ENCODE measurements at regions not wholly inside any gene's neighbourhood (a gene's known extent, or its start where the extent isn't known, plus 50 kb on each side); places are given as distances from the start of the nearest gene placed in this dataset.

DNA sequence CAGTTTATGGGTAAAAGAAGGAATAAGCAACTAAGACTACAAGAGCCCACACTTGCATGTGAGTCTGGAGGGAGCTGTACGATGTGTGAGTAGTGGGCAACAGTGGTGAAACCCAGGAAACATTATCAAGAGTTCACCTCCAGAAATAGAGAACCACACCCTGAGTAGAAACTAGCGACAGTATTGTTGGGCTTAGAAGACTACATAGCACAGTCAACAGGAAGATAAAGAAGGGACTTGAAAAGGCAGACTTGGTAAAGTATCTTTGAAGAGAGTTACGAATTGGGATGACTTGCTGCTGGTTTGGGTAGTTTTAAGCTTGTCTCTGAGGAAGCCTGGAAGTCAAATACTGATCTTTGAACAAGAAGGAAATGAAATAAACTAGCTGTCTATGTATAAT lies 223.2 kb upstream of the GNAI1 start:
- Histone ChIP-seq H3K27me3 (ENCODE audit: control insufficient read depth in 1 of 2, insufficient read depth in 2 of 2, low read length in 2 of 2) (no peaks in the 10 kb centered on the region), H3K9me3 (ENCODE audit: control insufficient read depth in 2 of 2, insufficient read depth in 1 of 2, low read depth in 1 of 2, low read length in 1 of 2) (peaks cover 0 to 7% of the 10 kb centered on the region in 2 donors), H3K4me1 (ENCODE audit: control insufficient read depth in 2 of 2, insufficient read depth in 2 of 2, low read length in 1 of 2) (no peaks in the 10 kb centered on the region), H3K4me3 (ENCODE audit: low read depth in 1 of 2, low read length in 2 of 2) (no peak overlapping the region), H3K36me3 (ENCODE audit: control insufficient read depth in 2 of 2, insufficient read depth in 2 of 2, low read length in 1 of 2) (no peaks in the 10 kb centered on the region), H3K27ac (ENCODE audit: low read depth in 2 of 2, low read length in 1 of 2) (no peak overlapping the region)
- 59 to 73% methylated on average over 3 of the region's 3 CpGs for WGBS, 2 donors

DNA sequence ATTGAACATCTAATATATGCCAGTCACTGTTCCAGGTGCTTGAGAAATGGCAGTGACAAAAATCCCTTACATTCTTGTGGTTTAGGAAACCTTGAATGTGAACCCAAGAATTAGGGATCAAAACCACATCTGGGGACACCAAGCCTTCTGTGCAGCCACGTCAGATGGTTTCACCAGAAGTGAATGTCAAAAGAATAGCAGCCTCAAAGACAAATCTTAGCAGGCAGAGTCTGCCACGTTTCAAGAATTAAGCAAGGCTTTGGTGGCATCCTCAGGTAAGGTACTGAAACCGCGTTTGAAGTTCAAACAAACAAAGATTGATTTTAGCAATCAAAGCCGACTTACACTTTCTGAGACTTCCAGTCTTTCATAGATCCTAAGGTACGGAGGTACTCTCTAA lies 225.5 kb upstream of the GNAI1 start:
- Histone ChIP-seq H3K4me3 (ENCODE audit: low read depth in 1 of 2, low read length in 2 of 2) (no peak overlapping the region), H3K36me3 (ENCODE audit: control insufficient read depth in 2 of 2, insufficient read depth in 2 of 2, low read length in 1 of 2) (no peaks in the 10 kb centered on the region), H3K27me3 (ENCODE audit: control insufficient read depth in 1 of 2, insufficient read depth in 2 of 2, low read length in 2 of 2) (no peaks in the 10 kb centered on the region), H3K9me3 (ENCODE audit: control insufficient read depth in 2 of 2, insufficient read depth in 1 of 2, low read depth in 1 of 2, low read length in 1 of 2) (no peaks in the 10 kb centered on the region), H3K4me1 (ENCODE audit: control insufficient read depth in 2 of 2, insufficient read depth in 2 of 2, low read length in 1 of 2) (no peaks in the 10 kb centered on the region), H3K27ac (ENCODE audit: low read depth in 2 of 2, low read length in 1 of 2) (no peak overlapping the region)
- WGBS, 2 donors: 64 to 65% methylated on average over 6 of the region's 6 CpGs

DNA sequence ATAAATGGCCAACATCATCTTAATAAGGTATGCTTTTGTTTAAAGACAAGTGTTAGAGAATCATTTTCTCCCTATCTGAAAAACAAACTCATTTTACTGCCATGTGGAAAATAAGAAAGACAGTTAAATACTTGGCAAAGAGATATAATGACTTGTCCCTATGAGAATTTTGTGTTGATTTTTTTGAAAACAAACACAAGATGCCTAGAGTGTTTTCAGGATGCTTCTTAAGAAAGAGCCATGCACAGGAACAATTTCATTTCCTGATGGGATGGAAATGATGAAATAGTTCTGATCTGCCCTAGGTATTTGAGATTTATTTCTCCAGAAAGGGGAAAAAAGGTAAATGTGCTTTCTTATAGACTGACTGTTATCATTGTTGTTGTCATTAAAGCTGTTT lies 237.5 kb upstream of the GNAI1 start:
- H3K4me1 ChIP-seq (ENCODE audit: control insufficient read depth in 2 of 2, insufficient read depth in 2 of 2, low read length in 1 of 2): no peaks in the 10 kb centered on the region
- H3K36me3 ChIP-seq (ENCODE audit: control insufficient read depth in 2 of 2, insufficient read depth in 2 of 2, low read length in 1 of 2): no peaks in the 10 kb centered on the region
- H3K4me3 ChIP-seq (ENCODE audit: low read depth in 1 of 2, low read length in 2 of 2): no peak overlapping the region
- no peaks in the 10 kb centered on the region for H3K27me3 ChIP-seq (ENCODE audit: control insufficient read depth in 1 of 2, insufficient read depth in 2 of 2, low read length in 2 of 2)
- peaks cover 0 to 2% of the 10 kb centered on the region in 2 donors for H3K9me3 ChIP-seq (ENCODE audit: control insufficient read depth in 2 of 2, insufficient read depth in 1 of 2, low read depth in 1 of 2, low read length in 1 of 2)
- H3K27ac ChIP-seq (ENCODE audit: low read depth in 2 of 2, low read length in 1 of 2): no peak overlapping the region

DNA sequence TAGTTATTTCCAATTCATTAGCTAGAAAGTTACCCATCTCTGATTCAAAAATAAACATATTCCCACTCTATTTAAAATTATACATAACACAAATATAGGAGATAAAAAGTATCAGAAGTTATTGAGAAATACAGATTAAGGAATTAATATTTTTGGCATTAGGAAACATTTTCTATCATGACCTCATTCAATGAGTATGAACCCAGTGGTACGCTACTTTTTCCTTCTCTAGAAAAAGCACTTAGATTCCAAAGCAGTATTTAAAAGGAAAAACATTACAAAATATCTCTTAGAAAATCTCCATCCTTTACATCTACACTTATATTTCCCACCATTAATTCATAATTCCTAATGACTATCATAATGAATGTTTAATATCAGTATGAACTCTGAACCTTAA lies 240.6 kb upstream of the GNAI1 start:
- H3K36me3 ChIP-seq (ENCODE audit: control insufficient read depth in 2 of 2, insufficient read depth in 2 of 2, low read length in 1 of 2): no peaks in the 10 kb centered on the region
- no peak overlapping the region for H3K4me3 ChIP-seq (ENCODE audit: low read depth in 1 of 2, low read length in 2 of 2)
- H3K9me3 ChIP-seq (ENCODE audit: control insufficient read depth in 2 of 2, insufficient read depth in 1 of 2, low read depth in 1 of 2, low read length in 1 of 2): no peaks in the 10 kb centered on the region
- H3K27ac ChIP-seq (ENCODE audit: low read depth in 2 of 2, low read length in 1 of 2): no peak overlapping the region
- H3K27me3 ChIP-seq (ENCODE audit: control insufficient read depth in 1 of 2, insufficient read depth in 2 of 2, low read length in 2 of 2): no peaks in the 10 kb centered on the region
- 67 to 84% methylated on average over 1 of the region's 1 CpG for WGBS, 2 donors
- H3K4me1 ChIP-seq (ENCODE audit: control insufficient read depth in 2 of 2, insufficient read depth in 2 of 2, low read length in 1 of 2): no peaks in the 10 kb centered on the region

DNA sequence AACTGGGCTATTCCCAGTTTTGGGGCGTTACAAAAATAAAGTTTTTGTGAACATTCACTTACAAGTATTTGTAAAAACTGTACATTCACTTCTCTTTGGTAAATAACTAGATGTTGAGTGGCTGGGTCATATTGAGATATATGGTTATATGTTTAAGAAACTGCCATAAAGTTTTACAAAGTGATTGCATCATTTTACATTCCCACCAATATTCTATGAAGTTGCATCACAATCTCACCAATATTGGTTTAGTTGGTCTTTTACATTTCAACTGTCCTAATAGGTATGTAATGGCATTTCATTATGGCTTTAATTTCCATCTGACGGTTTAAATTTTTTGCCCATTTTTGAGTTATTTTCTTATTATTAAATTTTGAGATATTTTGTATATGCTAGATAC lies 251.7 kb upstream of the GNAI1 start:
- H3K9me3 ChIP-seq (ENCODE audit: control insufficient read depth in 2 of 2, insufficient read depth in 1 of 2, low read depth in 1 of 2, low read length in 1 of 2): no peaks in the 10 kb centered on the region
- H3K27ac ChIP-seq (ENCODE audit: low read depth in 2 of 2, low read length in 1 of 2): no peak overlapping the region
- H3K36me3 ChIP-seq (ENCODE audit: control insufficient read depth in 2 of 2, insufficient read depth in 2 of 2, low read length in 1 of 2): no peaks in the 10 kb centered on the region
- no peaks in the 10 kb centered on the region for H3K4me1 ChIP-seq (ENCODE audit: control insufficient read depth in 2 of 2, insufficient read depth in 2 of 2, low read length in 1 of 2)
- H3K27me3 ChIP-seq (ENCODE audit: control insufficient read depth in 1 of 2, insufficient read depth in 2 of 2, low read length in 2 of 2): no peaks in the 10 kb centered on the region
- no peak overlapping the region for H3K4me3 ChIP-seq (ENCODE audit: low read depth in 1 of 2, low read length in 2 of 2)
- 66 to 82% methylated on average over 2 of the region's 2 CpGs for WGBS, 2 donors

DNA sequence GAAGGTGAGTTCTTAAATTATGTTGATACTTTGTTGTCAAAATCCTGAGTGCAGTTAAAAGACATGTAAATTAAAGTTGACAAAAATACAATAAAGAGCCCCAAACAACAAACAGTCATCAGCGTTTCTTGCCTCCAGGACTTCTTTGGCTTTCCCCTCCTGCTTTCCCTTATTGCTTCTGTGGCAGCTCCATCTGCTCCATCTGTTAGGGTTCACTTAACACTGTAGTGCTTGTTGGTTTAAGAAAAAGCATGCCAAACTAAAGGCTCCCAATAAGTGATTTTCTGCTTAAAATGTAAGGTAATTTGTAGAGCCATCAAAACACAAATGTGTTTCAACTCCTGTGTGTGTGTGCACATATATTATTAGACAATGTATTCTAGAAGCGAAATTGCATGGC lies 254.3 kb upstream of the GNAI1 start:
- Histone ChIP-seq H3K27me3 (ENCODE audit: control insufficient read depth in 1 of 2, insufficient read depth in 2 of 2, low read length in 2 of 2) (no peaks in the 10 kb centered on the region), H3K27ac (ENCODE audit: low read depth in 2 of 2, low read length in 1 of 2) (no peak overlapping the region)
- 44 to 53% methylated on average over 2 of the region's 2 CpGs for WGBS, 2 donors

DNA sequence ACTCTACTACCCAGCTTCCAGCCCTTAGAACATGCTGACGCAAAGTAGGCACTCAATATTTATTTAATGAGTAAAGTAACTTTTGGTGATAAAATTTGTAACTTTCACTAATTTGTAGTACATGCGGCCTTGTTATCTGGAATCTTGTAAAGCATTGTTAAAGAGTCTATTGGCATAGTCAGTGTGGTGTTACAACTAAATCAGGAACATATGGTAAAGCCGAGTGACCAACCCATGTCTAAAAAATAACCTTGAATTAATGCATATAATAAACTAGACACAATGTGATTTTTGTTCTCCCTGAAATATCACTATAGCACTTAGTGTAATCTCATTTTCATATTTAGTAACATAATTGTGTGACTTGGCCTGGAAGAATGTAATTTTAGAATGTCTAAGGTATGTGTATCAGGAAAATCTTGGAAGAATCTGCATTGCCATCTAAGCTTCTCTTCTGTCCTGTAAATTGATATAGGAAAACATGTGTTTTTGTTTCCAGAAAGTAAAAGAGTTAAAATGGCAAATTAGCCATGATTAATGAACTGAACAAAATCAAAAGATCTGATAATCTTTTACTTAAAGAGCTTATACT lies 256.7 kb upstream of the GNAI1 start:
- WGBS, 2 donors: 76 to 82% methylated on average over 3 of the region's 3 CpGs
- Histone ChIP-seq H3K4me3 (ENCODE audit: low read depth in 1 of 2, low read length in 2 of 2) (no peak overlapping the region), H3K36me3 (ENCODE audit: control insufficient read depth in 2 of 2, insufficient read depth in 2 of 2, low read length in 1 of 2) (no peaks in the 10 kb centered on the region), H3K4me1 (ENCODE audit: control insufficient read depth in 2 of 2, insufficient read depth in 2 of 2, low read length in 1 of 2) (no peaks in the 10 kb centered on the region), H3K27me3 (ENCODE audit: control insufficient read depth in 1 of 2, insufficient read depth in 2 of 2, low read length in 2 of 2) (no peaks in the 10 kb centered on the region), H3K27ac (ENCODE audit: low read depth in 2 of 2, low read length in 1 of 2) (no peak overlapping the region), H3K9me3 (ENCODE audit: control insufficient read depth in 2 of 2, insufficient read depth in 1 of 2, low read depth in 1 of 2, low read length in 1 of 2) (no peaks in the 10 kb centered on the region)

More for the DNA sequence above, 254.3 kb upstream of the GNAI1 start:
- Histone ChIP-seq H3K4me3 (ENCODE audit: low read depth in 1 of 2, low read length in 2 of 2) (no peak overlapping the region), H3K36me3 (ENCODE audit: control insufficient read depth in 2 of 2, insufficient read depth in 2 of 2, low read length in 1 of 2) (no peaks in the 10 kb centered on the region), H3K9me3 (ENCODE audit: control insufficient read depth in 2 of 2, insufficient read depth in 1 of 2, low read depth in 1 of 2, low read length in 1 of 2) (no peaks in the 10 kb centered on the region), H3K4me1 (ENCODE audit: control insufficient read depth in 2 of 2, insufficient read depth in 2 of 2, low read length in 1 of 2) (no peaks in the 10 kb centered on the region)

DNA sequence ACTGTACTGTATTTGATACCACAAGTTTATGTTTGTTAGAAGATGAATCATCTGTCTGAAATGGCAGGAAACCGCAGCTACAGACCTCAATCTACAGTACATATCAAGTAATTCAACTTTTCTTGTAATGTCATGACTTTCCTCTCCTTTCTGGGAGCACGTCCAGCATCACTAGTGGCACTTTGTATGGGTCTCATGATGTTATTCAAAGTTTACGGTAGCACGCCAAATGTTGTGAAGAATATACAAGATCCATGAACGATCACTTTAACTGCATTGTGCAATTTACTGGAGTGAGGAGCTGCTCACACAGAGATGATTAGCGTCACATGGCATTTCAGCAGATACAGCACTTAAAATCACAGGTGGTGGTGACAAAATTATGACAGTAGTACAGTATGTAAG lies 257.8 kb upstream of the GNAI1 start:
- no peaks in the 10 kb centered on the region for H3K9me3 ChIP-seq (ENCODE audit: control insufficient read depth in 2 of 2, insufficient read depth in 1 of 2, low read depth in 1 of 2, low read length in 1 of 2)
- H3K36me3 ChIP-seq (ENCODE audit: control insufficient read depth in 2 of 2, insufficient read depth in 2 of 2, low read length in 1 of 2): no peaks in the 10 kb centered on the region
- no peaks in the 10 kb centered on the region for H3K27me3 ChIP-seq (ENCODE audit: control insufficient read depth in 1 of 2, insufficient read depth in 2 of 2, low read length in 2 of 2)
- no peaks in the 10 kb centered on the region for H3K4me1 ChIP-seq (ENCODE audit: control insufficient read depth in 2 of 2, insufficient read depth in 2 of 2, low read length in 1 of 2)
- H3K4me3 ChIP-seq (ENCODE audit: low read depth in 1 of 2, low read length in 2 of 2): no peak overlapping the region
- 77 to 84% methylated on average over 6 of the region's 6 CpGs for WGBS, 2 donors
- H3K27ac ChIP-seq (ENCODE audit: low read depth in 2 of 2, low read length in 1 of 2): no peak overlapping the region

DNA sequence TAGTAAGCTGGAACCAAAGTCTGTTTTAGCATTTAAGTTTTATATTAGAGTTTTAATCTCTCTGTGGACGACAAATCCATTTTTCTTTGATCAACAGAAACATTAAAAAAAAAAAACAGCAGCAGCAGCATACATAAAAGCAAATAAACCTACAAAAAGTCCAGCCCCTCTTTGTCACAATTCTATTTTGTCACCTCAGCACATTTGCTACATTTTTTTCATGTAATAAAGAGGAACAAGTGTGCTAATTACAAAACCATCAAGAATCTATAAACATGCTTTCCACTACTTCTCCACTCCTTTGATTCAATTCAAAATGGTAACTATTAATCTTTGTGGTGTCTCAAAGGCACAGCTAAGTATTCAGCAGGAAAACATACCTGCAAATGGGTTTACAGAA lies 259.8 kb upstream of the GNAI1 start:
- Histone ChIP-seq H3K27ac (ENCODE audit: low read depth in 2 of 2, low read length in 1 of 2) (no peak overlapping the region), H3K36me3 (ENCODE audit: control insufficient read depth in 2 of 2, insufficient read depth in 2 of 2, low read length in 1 of 2) (no peaks in the 10 kb centered on the region), H3K4me3 (ENCODE audit: low read depth in 1 of 2, low read length in 2 of 2) (no peak overlapping the region), H3K4me1 (ENCODE audit: control insufficient read depth in 2 of 2, insufficient read depth in 2 of 2, low read length in 1 of 2) (no peaks in the 10 kb centered on the region), H3K27me3 (ENCODE audit: control insufficient read depth in 1 of 2, insufficient read depth in 2 of 2, low read length in 2 of 2) (no peaks in the 10 kb centered on the region), H3K9me3 (ENCODE audit: control insufficient read depth in 2 of 2, insufficient read depth in 1 of 2, low read depth in 1 of 2, low read length in 1 of 2) (no peaks in the 10 kb centered on the region)
- 21 to 29% methylated on average over 1 of the region's 1 CpG for WGBS, 2 donors

DNA sequence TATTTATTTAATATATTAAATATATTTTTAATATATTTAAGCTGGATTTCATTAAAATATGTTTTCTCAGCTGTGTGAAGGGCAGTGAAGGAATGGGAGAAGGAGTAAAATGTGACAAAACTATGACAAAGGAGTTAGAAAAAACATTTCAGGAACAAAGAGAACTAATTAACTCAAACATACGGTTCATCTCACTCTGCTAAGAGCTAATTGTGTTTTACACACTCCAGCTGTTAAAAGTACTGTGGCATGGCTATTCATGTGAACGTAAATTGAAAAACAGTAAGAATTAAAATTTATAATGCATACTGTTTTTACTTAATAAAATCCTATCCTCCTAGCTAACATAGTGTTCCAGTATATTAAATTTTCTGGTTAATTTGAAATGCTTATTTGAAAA lies 262.5 kb upstream of the GNAI1 start:
- Histone ChIP-seq H3K36me3 (ENCODE audit: control insufficient read depth in 2 of 2, insufficient read depth in 2 of 2, low read length in 1 of 2) (no peaks in the 10 kb centered on the region), H3K27ac (ENCODE audit: low read depth in 2 of 2, low read length in 1 of 2) (no peak overlapping the region), H3K9me3 (ENCODE audit: control insufficient read depth in 2 of 2, insufficient read depth in 1 of 2, low read depth in 1 of 2, low read length in 1 of 2) (no peaks in the 10 kb centered on the region), H3K4me1 (ENCODE audit: control insufficient read depth in 2 of 2, insufficient read depth in 2 of 2, low read length in 1 of 2) (no peaks in the 10 kb centered on the region), H3K4me3 (ENCODE audit: low read depth in 1 of 2, low read length in 2 of 2) (no peak overlapping the region), H3K27me3 (ENCODE audit: control insufficient read depth in 1 of 2, insufficient read depth in 2 of 2, low read length in 2 of 2) (no peaks in the 10 kb centered on the region)
- WGBS, 2 donors: 45 to 52% methylated on average over 2 of the region's 2 CpGs
